ENCODE measurements at regions not wholly inside any gene's neighbourhood (a gene's known extent, or its start where the extent isn't known, plus 50 kb on each side); places are given as distances from the start of the nearest gene placed in this dataset.

- TF ChIP-seq CTCF (IDR thresholded peaks at IDR 0.05) (no peak), POLR2AphosphoS5 (IDR thresholded peaks at IDR 0.05) (no peak)
Measured at GRCh38 chr2:194566907-194567660, 1089.9 kb upstream of the SLC39A10 start.

All from breast epithelium (tissue), 3 donors.